Medulla oblongata (tissue), 1 donor: ENCODE measurements at regions not wholly inside any gene's neighbourhood (a gene's known extent, or its start where the extent isn't known, plus 50 kb on each side); places are given as distances from the start of the nearest gene placed in this dataset.
A peak's percentile ranks its signal among the peaks of the same experiment; 100 is the strongest.

ENCODE experiments used
- DNase-seq: peaks from one replicate; pipeline ENCODE4 v3.0.0-alpha.2; 2015; ENCODE audit errors: extremely low spot score

GRCh38 chr2:37837628-37838328 is 87.3 kb upstream of the RMDN2 start:
- DNase-seq, result no peak

GRCh38 chr2:37838541-37839167 is 86.4 kb upstream of the RMDN2 start:
- no peak for DNase-seq

- DNase-seq, result no peak
These were observed 85.1 kb upstream of the RMDN2 start for GRCh38 chr2:37839991-37840390.

- DNase-seq, result no peak
These were observed 82.2 kb upstream of the RMDN2 start for GRCh38 chr2:37842732-37843440.

GRCh38 chr2:37843556-37843955 is 81.5 kb upstream of the RMDN2 start:
- DNase-seq, result no peak

- DNase-seq, result no peak
These were observed 78.9 kb upstream of the RMDN2 start for GRCh38 chr2:37846207-37846606.

GRCh38 chr2:37847792-37848191 is 77.3 kb upstream of the RMDN2 start:
- no peak for DNase-seq

- no peak for DNase-seq
These were observed 76.6 kb upstream of the RMDN2 start for GRCh38 chr2:37848451-37848850.

GRCh38 chr2:37849911-37850310 is 75.2 kb upstream of the RMDN2 start:
- no peak for DNase-seq

GRCh38 chr2:37851428-37851827 is 73.7 kb upstream of the RMDN2 start:
- no peak for DNase-seq

- no peak for DNase-seq
These were observed 73.1 kb upstream of the RMDN2 start for GRCh38 chr2:37851828-37852584.

- no peak for DNase-seq
These were observed 72.5 kb upstream of the RMDN2 start for GRCh38 chr2:37852585-37853014.

- DNase-seq, result no peak
These were observed 70.3 kb upstream of the RMDN2 start for GRCh38 chr2:37854676-37855282.

- DNase-seq, result peak; percentile 44
These were observed 69.6 kb upstream of the RMDN2 start for GRCh38 chr2:37855283-37856041.

- DNase-seq, result no peak
These were observed 68.9 kb upstream of the RMDN2 start for GRCh38 chr2:37856101-37856751.

GRCh38 chr2:37857575-37858399 is 67.3 kb upstream of the RMDN2 start:
- DNase-seq, result no peak

GRCh38 chr2:37858400-37858711 is 66.7 kb upstream of the RMDN2 start:
- DNase-seq, result no peak

GRCh38 chr2:37858725-37859267 is 66.3 kb upstream of the RMDN2 start:
- DNase-seq, result no peak

GRCh38 chr2:37862620-37863019 is 62.5 kb upstream of the RMDN2 start:
- DNase-seq, result no peak

- DNase-seq, result no peak
These were observed 60.9 kb upstream of the RMDN2 start for GRCh38 chr2:37864217-37864616.
